ENCODE measurements at regions not wholly inside any gene's neighbourhood (a gene's known extent, or its start where the extent isn't known, plus 50 kb on each side); places are given as distances from the start of the nearest gene placed in this dataset.

GRCh38 chr13:24063281-24063877 is 97.1 kb upstream of the SPATA13 start:
- Histone ChIP-seq H3K79me2 (replicated peaks; ENCODE audit: insufficient read depth, low read length) (no peaks in the 10 kb centered on the region), H3K9ac (ENCODE audit: low read length) (no peak overlapping the region), H4K20me1 (ENCODE audit: insufficient read depth) (no peaks in the 10 kb centered on the region), H3K4me3 (ENCODE audit: low read length) (no peak overlapping the region), H3K36me3 (ENCODE audit: insufficient read depth, low read length) (no peaks in the 10 kb centered on the region), H3K27me3 (ENCODE audit: insufficient read depth, low read depth, low read length) (no peaks in the 10 kb centered on the region), H2AFZ (ENCODE audit: low read depth, low read length) (no peak overlapping the region), H3K9me3 (ENCODE audit: low read length) (no peaks in the 10 kb centered on the region), H3F3A (ENCODE audit: insufficient read depth, low read length, poor library complexity, severe bottlenecking) (no peaks in the 10 kb centered on the region), H3K27ac (ENCODE audit: low read length) (no peak overlapping the region), H3K4me2 (ENCODE audit: low read length) (no peak overlapping the region), H3K9me2 (ENCODE audit: insufficient read depth, low read length) (no peaks in the 10 kb centered on the region)
- TF ChIP-seq EZH2 (IDR thresholded peaks at IDR 0.05; ENCODE audit: borderline replicate concordance, insufficient read depth, low read length, poor library complexity, severe bottlenecking) (no peak), MXI1 (conservative IDR thresholded peaks at IDR 0.05; ENCODE audit: poor library complexity, severe bottlenecking) (no peak), REST (IDR thresholded peaks at IDR 0.05; ENCODE audit: borderline replicate concordance) (no peak), SMC3 (conservative IDR thresholded peaks at IDR 0.05; ENCODE audit: poor library complexity) (no peak), CTCF (IDR thresholded peaks at IDR 0.05; ENCODE audit: poor library complexity, severe bottlenecking) (no peak), POLR2AphosphoS5 (IDR thresholded peaks at IDR 0.05) (no peak), RAD21 (conservative IDR thresholded peaks at IDR 0.05) (no peak), TAF1 (IDR thresholded peaks at IDR 0.05; ENCODE audit: low read depth) (no peak), EP300 (conservative IDR thresholded peaks at IDR 0.05; ENCODE audit: poor library complexity, severe bottlenecking) (no peak)

GRCh38 chr13:24064371-24064770 is 96.1 kb upstream of the SPATA13 start:
- Histone ChIP-seq H4K20me1 (ENCODE audit: insufficient read depth) (no peaks in the 10 kb centered on the region), H3K4me2 (ENCODE audit: low read length) (no peak overlapping the region), H3K9ac (ENCODE audit: low read length) (no peak overlapping the region), H3K27me3 (ENCODE audit: insufficient read depth, low read depth, low read length) (no peaks in the 10 kb centered on the region), H3K4me3 (ENCODE audit: low read length) (no peak overlapping the region), H3K9me2 (ENCODE audit: insufficient read depth, low read length) (no peaks in the 10 kb centered on the region), H3K36me3 (ENCODE audit: insufficient read depth, low read length) (no peaks in the 10 kb centered on the region), H3K27ac (ENCODE audit: low read length) (no peak overlapping the region), H3K9me3 (ENCODE audit: low read length) (no peaks in the 10 kb centered on the region), H2AFZ (ENCODE audit: low read depth, low read length) (no peak overlapping the region), H3K79me2 (replicated peaks; ENCODE audit: insufficient read depth, low read length) (no peaks in the 10 kb centered on the region), H3F3A (ENCODE audit: insufficient read depth, low read length, poor library complexity, severe bottlenecking) (no peaks in the 10 kb centered on the region)
- TF ChIP-seq POLR2AphosphoS5 (IDR thresholded peaks at IDR 0.05) (no peak), TAF1 (IDR thresholded peaks at IDR 0.05; ENCODE audit: low read depth) (no peak), EP300 (conservative IDR thresholded peaks at IDR 0.05; ENCODE audit: poor library complexity, severe bottlenecking) (no peak), SMC3 (conservative IDR thresholded peaks at IDR 0.05; ENCODE audit: poor library complexity) (no peak), CTCF (IDR thresholded peaks at IDR 0.05; ENCODE audit: poor library complexity, severe bottlenecking) (no peak), EZH2 (IDR thresholded peaks at IDR 0.05; ENCODE audit: borderline replicate concordance, insufficient read depth, low read length, poor library complexity, severe bottlenecking) (no peak), REST (IDR thresholded peaks at IDR 0.05; ENCODE audit: borderline replicate concordance) (no peak), MXI1 (conservative IDR thresholded peaks at IDR 0.05; ENCODE audit: poor library complexity, severe bottlenecking) (no peak), RAD21 (conservative IDR thresholded peaks at IDR 0.05) (no peak)

Measured in neural cell (in vitro differentiated cells).